GM19438 (cell line): ENCODE measurements at regions not wholly inside any gene's neighbourhood (a gene's known extent, or its start where the extent isn't known, plus 50 kb on each side); places are given as distances from the start of the nearest gene placed in this dataset.
"Not testable (repeated sequence)": the region's sequence is repeated elsewhere in the genome, so short reads cannot be mapped to it uniquely, and the experiment has no call there.

Source experiments
- ATAC-seq: cut with Tn5 transposase; IDR thresholded peaks from one replicate; pipeline ENCODE4 v1.9.1; 2021; ENCODE audit warnings: low read depth; ENCODE audit not compliant: unreplicated experiment

DNA sequence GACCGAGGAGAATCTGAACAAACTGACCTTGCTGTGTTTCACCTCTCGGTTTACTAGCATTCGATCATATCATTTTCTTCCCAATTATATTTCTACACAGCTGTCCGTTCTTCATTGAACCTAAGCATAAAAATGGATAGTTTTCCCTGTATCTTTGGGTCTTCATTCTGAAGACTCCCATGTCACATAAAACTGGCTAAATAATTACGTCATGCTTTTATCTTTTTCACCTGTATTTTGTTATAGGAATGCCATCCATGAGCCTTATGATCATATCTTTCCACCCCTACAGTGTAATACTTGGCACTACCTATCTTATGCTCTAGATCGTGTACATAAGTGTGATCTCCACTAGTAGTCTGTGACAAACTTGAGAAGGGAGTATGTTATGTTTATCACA lies 456.1 kb downstream of the FGF13 start:
- ATAC-seq, result no peak

DNA sequence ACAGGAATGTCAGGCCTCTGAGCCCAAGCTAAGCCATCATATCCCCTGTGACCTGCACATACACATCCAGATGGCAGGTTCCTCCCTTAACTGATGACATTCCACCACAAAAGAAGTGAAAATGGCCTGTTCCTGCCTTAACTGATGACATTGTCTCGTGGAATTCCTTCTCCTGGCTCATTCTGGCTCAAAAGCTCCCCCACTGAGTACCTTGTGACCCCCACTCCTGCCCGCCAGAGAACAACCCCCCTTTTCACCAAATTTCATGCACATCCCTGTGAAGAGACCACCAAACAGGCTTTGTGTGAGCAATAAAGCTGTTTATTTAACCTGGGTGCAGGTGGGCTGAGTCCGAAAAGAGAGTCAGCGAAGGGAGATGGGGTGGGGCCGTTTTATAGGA lies 447.4 kb downstream of the FGF13 start:
- not testable (repeated sequence) for ATAC-seq

DNA sequence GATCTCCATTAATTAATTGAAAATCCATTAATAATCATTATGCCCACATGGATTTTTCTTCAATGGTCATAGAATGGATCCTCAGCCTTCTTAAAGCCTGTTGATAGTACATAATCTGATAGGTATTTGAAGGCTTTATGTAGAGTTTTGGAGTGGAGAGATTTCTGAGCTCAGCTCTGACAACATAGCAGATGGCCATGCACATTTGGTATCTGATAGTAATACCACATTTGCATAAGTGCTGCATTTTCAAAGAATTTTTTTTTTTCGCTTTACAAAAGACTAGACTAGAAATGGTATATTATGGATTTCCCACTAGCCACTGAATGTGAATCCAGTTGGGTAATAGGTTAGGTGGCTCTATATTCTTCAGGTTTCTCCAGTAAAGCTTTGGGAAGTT lies 440.6 kb downstream of the FGF13 start:
- ATAC-seq, result no peak

DNA sequence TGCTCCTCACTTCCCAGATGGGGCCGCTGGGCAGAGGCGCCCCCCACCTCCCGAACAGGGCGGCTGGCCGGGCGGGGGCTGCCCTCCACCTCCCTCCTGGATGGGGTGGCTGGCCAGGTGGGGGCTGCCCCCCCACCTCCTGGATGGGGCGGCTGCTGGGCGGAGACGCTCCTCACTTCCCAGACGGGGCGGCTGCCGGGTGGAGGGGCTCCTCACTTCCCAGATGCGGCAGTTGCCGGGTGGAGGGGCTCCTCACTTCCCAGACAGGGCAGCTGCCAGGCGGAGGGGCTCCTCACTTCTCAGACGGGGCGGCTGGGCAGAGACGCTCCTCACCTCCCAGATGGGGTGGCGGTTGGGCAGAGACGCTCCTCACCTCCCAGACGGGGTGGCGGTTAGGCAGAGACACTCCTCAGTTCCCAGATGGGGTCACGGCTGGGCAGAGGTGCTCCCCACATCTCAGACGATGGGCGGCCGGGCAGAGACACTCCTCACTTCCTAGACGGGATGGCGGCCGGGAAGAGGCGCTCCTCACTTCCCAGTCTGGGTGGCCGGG lies 428.8 kb downstream of the FGF13 start:
- not testable (repeated sequence) for ATAC-seq

DNA sequence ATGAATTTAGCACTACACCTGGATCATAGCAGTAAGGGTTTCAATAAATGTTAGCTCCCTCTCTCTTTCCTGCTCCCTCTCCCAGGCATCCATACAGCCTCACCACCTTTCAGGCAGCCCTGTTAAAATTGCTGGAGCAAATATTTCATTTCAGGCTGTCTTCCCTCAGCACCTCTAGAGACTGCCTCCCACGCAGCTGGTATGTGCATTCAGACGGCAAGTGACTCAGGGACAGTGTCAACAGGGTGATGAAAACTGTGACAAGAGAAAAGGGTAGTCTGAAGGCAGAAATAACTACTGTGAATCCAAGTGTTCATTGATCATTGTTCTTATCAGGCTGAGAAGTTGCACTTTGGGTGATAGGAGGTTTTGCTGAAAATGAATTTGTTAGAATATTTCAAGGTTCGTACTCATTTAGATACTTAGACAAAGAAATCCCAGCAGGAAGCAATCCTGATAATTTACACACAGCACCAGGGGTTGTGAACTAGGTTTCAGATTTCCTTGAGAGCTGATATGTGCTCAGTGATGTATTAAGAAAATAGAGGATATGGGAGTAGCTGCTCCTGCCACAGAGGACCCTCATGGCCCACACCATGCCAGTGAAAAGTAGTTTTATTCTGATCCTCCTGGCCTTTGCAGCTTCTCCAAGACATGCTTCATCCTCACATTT lies 424.2 kb downstream of the FGF13 start:
- no peak for ATAC-seq

DNA sequence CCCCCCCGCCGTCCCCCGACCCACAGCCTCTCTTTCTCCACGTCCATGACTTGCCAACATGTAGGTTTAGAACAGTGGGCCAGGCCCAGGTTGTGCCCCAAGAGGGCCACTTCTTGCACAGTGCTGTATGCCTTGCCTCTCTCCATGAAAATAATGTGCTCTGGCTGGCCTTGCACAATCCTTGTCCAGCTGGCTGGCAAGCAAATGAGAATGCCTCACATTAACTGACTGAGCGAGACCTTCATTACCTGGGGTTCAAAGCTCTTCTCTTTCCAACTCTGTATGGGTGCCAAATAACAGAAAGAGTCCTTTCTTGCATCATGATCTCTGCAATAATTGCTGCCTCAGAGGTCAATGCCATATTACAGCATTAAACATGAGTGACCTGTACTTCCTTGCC lies 416.6 kb downstream of the FGF13 start:
- ATAC-seq, result no peak

DNA sequence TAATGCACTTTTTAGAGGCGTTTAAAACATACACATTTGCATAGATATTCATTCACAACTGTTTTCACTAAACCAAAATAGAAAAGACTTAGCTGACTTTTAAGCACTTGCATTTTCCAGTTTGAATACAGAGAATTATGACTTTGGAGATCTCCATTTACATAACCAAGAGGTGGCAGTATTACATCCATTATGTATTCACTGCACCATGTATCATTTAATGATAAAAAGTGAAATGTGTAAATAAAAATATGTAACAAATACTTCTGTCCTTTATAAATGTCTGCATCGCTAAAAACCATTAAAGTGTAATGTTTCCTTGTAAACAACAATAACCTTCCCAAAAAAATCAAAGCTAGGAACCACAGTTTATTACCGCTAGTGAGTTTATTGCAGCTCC lies 413.2 kb downstream of the FGF13 start:
- no peak for ATAC-seq

DNA sequence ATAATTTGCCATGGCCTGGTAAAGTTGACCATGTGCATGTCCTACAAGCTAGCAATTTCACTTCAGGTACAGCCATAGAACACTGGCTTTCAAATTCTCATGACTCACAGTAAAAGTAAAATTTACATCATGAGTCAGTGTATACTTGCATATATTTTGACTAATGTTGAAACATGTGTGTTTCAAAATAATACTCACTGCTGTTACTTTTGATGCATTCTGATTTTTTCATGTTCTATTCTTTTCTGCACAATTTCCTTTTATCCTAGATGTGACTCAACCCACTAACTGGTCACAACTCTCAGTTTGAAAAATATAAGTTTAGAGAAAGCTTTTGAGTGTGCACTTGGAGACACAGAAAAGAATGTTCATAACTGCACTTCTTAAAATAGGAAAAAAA lies 365.7 kb downstream of the FGF13 start:
- ATAC-seq, result no peak

DNA sequence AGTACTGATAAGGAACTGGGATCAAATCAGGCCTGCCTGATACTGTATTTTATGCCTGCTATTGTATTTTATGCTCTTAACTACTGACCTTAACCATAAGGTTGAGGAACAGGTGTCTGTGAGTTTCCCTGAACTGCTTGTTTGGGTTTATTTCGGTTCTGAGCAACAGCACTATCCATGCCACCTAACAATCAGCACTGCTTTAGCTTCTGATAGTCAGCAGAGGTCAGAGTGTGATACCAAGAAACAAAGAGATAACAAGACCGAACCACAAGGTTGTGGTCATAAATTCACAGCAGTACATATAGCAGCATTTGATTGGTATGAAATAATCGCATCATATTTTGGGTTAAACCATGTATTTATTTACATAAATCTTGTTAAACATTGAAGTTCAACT lies 362.2 kb downstream of the FGF13 start:
- ATAC-seq, result no peak

DNA sequence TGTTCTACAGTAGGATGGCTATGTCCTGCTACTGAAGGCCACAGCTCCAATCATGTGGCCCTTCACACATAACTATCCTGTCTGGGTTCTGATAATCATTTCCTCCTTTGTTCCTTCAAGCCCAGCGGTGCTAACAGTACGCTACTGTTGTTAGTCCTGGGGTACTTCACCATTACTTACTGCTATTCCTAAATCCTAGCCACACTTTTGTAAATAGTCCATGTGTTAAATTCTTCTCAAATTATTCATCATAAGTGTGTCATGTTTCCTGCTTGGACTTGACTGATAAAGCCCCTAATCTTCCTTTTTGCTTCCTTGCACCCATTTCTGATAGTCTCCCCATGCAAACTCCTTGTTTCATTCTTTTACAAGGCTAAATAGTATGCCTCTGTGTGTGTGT lies 332.6 kb downstream of the FGF13 start:
- ATAC-seq, result no peak

DNA sequence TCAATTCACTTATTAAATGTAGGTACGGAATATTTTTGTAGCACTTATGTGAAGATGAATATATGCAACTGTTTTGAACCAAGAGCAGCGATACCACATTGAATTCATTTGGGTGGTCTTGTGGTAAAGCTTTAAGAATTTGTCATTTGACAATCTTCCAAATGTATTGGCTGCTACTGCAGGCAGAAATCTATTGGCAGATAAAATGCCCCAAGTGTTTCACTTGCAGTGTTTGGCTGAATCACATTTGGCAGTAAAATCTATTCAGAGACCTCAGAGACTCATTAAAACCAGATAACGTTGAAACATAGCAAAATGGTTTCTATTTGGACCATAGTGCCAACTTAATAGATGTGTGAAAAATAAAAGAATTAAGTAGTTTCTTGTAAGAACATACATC lies 303.4 kb downstream of the FGF13 start:
- ATAC-seq, result no peak

DNA sequence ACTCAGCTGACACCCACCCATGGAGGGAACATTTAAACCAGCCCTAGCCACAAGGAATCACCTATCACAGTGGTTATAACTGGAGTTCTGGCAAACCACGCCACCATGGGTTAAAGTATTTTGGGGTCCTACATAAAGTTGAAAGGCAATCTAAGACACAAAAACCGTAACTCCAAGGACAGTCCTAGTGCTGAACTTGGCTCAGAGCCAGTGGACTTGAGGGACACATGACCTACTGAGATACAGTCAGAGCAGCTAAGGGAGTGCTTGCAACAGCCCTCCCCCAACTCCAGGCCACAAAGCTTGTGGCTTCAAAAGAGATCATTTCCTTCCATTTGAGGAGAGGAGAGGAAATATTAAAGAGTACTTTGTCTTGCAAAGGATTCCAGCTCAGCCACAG lies 300.5 kb downstream of the FGF13 start:
- ATAC-seq, result no peak
